ENCODE measurements at regions not wholly inside any gene's neighbourhood (a gene's known extent, or its start where the extent isn't known, plus 50 kb on each side); places are given as distances from the start of the nearest gene placed in this dataset.

DNA sequence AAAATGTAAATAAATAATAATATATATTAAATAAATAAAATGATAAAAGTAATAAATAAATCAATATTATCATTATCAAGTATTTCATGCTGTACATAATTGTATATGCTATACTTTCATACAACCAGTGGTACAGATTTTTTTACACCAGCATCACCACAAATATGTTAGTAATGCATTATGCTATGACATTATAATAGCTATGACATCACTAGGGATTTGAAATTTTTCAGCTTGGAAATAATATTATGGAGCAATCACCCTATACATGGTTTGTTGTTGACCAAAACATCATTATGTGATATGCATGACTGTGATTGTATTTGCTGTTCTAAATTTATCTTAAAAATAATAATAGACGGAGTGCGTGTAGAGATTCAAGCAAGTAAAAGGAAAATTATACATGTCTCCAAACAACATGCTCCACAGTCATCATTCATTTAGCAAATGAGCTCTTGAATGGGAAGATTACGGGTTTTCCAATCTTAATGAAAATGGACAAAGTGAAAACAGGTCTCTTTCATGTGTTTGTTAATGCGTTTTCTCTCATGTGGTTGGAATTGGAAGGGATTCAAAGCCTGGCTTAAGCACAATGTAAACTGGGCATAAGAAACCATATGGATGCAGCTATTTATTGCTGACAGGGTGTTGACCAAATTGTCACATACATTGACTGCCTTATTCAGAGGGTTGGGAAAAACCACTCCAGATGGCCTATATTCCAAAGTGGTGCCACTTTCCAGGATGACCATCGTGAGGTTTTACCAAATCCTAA is 643.0 kb upstream of the RGMB start:
- no peak overlapping the region for H3K27ac ChIP-seq
- H3K36me3 ChIP-seq = no peaks in the 10 kb centered on the region
- no peaks in the 10 kb centered on the region for H3K9me3 ChIP-seq
- TF ChIP-seq POLR2AphosphoS5 (IDR thresholded peaks at IDR 0.05) = no peak
- no peak for TF ChIP-seq POLR2A (IDR thresholded peaks at IDR 0.05)
- TF ChIP-seq CTCF (IDR thresholded peaks at IDR 0.05) = no peak
- WGBS = 81% methylated on average over 5 of the region's 5 CpGs
- no peaks in the 10 kb centered on the region for H3K27me3 ChIP-seq (replicated peaks; ENCODE audit: insufficient read depth)
- no peak overlapping the region for H3K4me3 ChIP-seq
- intact Hi-C loops (cut with DNase I) = no loop called here
- DNase-seq (ENCODE audit: low spot score) = no peak
- no peaks in the 10 kb centered on the region for H3K4me1 ChIP-seq (replicated peaks)

DNA sequence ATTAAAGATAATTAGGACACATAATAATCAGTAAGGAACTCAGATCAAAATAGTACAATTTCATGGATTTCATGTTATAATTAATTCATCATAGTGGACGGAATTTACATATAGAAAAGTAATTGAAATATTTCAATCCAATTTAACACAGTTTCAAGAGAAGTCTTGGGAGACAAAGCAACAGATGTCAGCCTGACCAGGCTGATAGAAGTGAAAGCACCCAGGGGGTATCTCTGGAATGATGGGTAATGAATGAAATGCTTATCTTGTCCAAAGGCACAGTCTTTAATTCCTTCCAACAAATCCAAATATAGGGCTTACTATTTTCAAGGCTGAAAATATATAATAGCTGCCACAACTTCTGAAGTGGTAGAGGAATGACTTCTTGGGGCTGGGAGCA is 629.3 kb upstream of the RGMB start:
- no peak for TF ChIP-seq POLR2AphosphoS5 (IDR thresholded peaks at IDR 0.05)
- no peak for TF ChIP-seq POLR2A (IDR thresholded peaks at IDR 0.05)
- no peak for TF ChIP-seq CTCF (IDR thresholded peaks at IDR 0.05)
- no peaks in the 10 kb centered on the region for H3K4me1 ChIP-seq (replicated peaks)
- no peak overlapping the region for H3K27ac ChIP-seq
- no peaks in the 10 kb centered on the region for H3K9me3 ChIP-seq
- 90% methylated on average over 1 of the region's 1 CpG for WGBS
- H3K4me3 ChIP-seq = no peak overlapping the region
- intact Hi-C loops (cut with DNase I) = no loop called here
- DNase-seq (ENCODE audit: low spot score) = no peak
- H3K27me3 ChIP-seq (replicated peaks; ENCODE audit: insufficient read depth) = no peaks in the 10 kb centered on the region
- H3K36me3 ChIP-seq = no peaks in the 10 kb centered on the region

DNA sequence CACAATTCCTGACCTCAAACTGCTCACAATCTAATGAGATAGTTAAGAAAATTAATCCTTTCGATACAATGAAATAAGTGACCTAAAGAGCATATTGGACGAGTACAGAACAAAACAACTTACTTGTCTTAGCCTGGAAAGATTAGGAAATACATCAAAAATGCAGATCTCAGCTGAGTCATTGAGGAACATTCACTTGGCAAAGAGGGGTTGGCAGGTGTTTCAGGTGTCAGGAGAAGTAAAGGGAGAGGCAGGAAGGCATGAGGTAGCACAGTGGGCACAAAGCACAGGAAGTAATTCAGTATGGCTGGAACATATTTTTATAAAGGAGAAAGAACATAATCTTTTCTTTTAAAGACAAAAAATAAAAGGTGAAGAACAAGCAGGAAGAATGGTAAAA is 628.8 kb upstream of the RGMB start:
- intact Hi-C loops (cut with DNase I) = no loop called here
- TF ChIP-seq CTCF (IDR thresholded peaks at IDR 0.05) (no peak), POLR2AphosphoS5 (IDR thresholded peaks at IDR 0.05) (no peak), POLR2A (IDR thresholded peaks at IDR 0.05) (no peak)

GRCh38 chr5:98157368-98157767 is 616.1 kb upstream of the RGMB start:
- intact Hi-C loops (cut with DNase I) = no loop called here
- DNase-seq (ENCODE audit: low spot score) = no peak
- H3K36me3 ChIP-seq = no peaks in the 10 kb centered on the region
- WGBS = 90% methylated on average over 4 of the region's 4 CpGs
- H3K4me3 ChIP-seq = no peak overlapping the region
- no peak for TF ChIP-seq CTCF (IDR thresholded peaks at IDR 0.05)
- no peak for TF ChIP-seq POLR2A (IDR thresholded peaks at IDR 0.05)
- no peak for TF ChIP-seq POLR2AphosphoS5 (IDR thresholded peaks at IDR 0.05)
- H3K27me3 ChIP-seq (replicated peaks; ENCODE audit: insufficient read depth) = no peaks in the 10 kb centered on the region
- H3K27ac ChIP-seq = no peak overlapping the region
- no peaks in the 10 kb centered on the region for H3K4me1 ChIP-seq (replicated peaks)
- no peaks in the 10 kb centered on the region for H3K9me3 ChIP-seq

More for the DNA sequence above, 628.8 kb upstream of the RGMB start:
- Histone ChIP-seq H3K4me1 (replicated peaks) (no peaks in the 10 kb centered on the region), H3K4me3 (no peak overlapping the region), H3K36me3 (no peaks in the 10 kb centered on the region), H3K27ac (no peak overlapping the region), H3K9me3 (no peaks in the 10 kb centered on the region), H3K27me3 (replicated peaks; ENCODE audit: insufficient read depth) (no peaks in the 10 kb centered on the region)
- WGBS = 86% methylated on average over 2 of the region's 2 CpGs
- DNase-seq (ENCODE audit: low spot score) = no peak

DNA sequence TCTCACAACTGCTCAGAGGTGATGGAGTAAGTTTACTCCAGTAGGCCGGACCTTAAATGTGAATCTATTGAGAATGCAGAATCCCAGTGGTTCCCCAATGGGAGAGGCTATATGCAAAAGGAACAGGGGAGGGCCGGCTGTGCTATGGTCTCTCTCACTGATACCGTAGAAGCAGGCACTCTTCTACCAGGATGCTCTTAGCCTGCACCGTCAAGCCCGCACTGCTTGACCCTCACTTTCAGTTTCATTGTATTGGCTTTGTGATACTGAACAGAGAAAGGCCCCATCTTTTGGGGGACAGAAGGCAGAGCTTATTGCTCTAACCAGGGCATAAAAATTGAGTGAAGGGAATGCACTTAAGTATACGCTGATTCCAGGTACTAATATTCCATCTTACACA is 615.0 kb upstream of the RGMB start:
- Histone ChIP-seq H3K9me3 (no peaks in the 10 kb centered on the region), H3K4me1 (replicated peaks) (no peaks in the 10 kb centered on the region), H3K4me3 (no peak overlapping the region), H3K27ac (no peak overlapping the region), H3K36me3 (no peaks in the 10 kb centered on the region), H3K27me3 (replicated peaks; ENCODE audit: insufficient read depth) (no peaks in the 10 kb centered on the region)
- intact Hi-C loops (cut with DNase I) = no loop called here
- 93% methylated on average over 6 of the region's 6 CpGs for WGBS
- TF ChIP-seq POLR2A (IDR thresholded peaks at IDR 0.05) = no peak
- TF ChIP-seq CTCF (IDR thresholded peaks at IDR 0.05) = no peak
- TF ChIP-seq POLR2AphosphoS5 (IDR thresholded peaks at IDR 0.05) = no peak
- no peak for DNase-seq (ENCODE audit: low spot score)
